ENCODE measurements at regions not wholly inside any gene's neighbourhood (a gene's known extent, or its start where the extent isn't known, plus 50 kb on each side); places are given as distances from the start of the nearest gene placed in this dataset.
"Not testable (repeated sequence)": the region's sequence is repeated elsewhere in the genome, so short reads cannot be mapped to it uniquely, and the experiment has no call there.

DNA sequence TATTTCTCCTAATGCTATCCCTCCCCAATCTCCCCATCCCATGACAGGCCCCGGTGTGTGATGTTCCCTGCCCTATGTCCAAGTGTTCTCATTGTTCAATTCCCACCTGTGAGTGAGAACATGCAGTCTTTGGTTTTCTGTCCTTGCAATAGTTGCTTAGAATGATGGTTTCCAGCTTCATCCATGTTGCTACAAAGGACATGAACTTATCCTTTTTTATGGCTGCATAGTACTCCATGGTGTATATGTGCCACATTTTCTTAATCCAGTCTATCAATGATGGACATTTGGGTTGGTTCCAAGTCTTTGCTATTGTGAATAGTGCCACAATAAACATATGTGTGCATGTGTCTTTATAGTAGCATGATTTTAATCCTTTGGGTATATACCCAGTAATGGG lies 51.3 kb upstream of the RIOK2 start:
- not testable (repeated sequence) for DNase-seq

DNA sequence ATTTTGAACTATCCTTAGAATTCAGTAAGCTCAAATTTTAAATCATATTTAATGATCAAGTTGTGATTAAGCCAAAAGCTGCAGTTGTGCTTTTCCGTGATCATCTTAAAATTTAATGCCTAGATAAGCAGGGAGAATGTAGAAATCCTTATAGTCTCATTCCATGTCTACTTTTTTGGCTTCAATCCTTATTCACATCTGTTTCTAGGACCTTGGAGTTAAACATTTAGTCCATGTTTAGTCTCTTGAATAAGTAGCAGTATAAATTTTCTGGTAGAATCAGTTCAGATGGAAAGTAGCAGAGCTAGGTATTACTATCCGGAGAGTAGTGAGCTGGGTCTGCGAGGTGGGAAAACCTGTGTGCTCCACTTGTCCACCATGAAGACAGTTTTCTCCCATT lies 59.3 kb upstream of the RIOK2 start:
- DNase-seq: no peak

DNA sequence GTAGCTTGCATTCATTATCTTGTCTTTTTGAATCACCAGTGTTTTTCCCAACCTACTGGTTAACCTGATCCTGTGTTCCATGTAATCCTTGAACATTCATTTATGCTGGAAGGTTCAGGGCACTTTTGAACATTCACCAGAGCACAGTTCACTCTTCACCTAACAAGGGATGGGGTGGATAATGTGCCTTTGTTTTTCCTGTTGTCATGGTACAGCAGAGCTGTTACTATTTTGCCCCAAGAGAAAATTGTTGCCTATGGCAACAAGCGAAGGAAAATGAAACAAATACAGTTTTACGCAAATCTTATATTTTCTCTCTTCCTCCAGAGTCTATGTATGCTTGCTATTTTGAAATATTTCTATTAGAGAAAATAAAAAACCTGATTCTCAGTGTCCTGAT lies 60.3 kb upstream of the RIOK2 start:
- DNase-seq: no peak

- no peak for DNase-seq
Observed at GRCh38 chr5:97245386-97245785, 62.3 kb upstream of the RIOK2 start.

DNA sequence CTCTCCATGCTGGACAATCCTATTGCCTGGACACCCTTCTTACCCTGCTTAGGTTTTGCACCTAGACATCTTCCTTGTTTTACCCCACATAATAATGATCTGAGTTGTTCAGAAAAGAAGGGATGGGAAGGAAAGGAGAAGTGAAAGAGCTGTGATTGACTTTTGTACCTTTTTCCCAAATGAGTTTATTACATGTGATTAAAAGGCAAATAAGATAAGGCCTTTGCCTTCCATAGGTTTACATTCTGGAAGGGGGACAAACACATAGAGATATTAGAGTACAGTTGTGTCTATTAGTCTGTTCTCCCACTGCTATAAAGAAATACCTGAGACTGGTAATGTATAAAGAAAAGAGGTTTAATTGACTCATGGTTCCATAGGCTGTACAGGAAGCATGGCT lies 67.1 kb upstream of the RIOK2 start:
- DNase-seq: no peak

DNA sequence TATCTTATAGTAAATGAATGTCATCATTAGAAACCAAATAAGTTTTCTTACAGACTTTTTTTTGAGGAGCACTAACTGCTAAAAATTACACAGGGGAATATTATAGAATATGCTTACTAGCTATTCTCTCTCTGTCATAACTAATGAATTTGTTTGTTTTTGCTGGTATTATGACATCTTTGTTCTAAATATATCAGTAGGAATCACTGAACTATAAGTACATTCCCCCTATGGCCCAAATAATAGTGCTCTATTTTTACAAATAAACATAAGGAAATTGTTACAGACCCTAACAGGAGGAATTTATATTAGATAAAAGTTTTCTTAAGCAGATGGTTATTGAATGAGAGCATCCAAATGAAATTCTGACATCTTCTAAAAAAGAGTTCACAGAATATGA lies 83.0 kb upstream of the RIOK2 start:
- DNase-seq: no peak

DNA sequence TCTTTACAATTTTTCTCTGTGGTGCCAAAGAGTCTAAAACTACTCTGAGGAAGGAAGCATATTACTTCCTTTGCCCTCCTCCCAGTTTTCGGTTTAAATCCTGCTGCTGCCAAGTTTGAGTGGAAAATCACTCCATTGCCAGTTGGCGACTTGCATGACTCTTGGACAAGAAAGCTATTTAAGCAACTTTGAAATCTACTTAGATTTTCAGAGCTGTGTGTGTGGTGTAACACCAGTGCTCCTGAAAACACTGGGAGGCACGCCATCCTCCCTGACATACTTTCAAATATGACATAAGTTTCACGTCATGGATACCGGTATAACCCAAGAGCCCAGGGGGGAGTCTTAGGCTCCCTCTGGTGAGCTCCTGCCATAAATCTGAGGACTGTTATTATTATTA lies 83.5 kb upstream of the RIOK2 start:
- no peak for DNase-seq

DNA sequence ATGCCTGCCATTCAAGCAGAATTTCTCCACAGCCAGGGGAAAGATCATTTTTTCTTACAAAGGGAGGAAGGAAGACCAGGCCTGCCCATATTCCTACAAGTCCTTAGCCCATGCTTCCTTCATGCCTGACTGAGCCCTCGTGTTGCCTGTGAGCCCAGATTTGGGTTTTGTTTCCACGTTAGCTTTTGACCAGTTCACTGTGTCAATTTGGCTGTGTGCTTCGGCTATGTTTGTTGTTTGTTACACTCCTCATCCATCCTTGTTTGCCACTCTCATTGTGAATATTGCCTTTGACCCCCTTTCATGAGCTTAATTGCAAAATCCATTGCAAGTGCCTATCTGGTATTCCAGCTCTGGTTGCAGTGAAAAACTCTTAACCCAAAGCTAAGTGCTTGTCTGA lies 84.7 kb upstream of the RIOK2 start:
- no peak for DNase-seq

DNA sequence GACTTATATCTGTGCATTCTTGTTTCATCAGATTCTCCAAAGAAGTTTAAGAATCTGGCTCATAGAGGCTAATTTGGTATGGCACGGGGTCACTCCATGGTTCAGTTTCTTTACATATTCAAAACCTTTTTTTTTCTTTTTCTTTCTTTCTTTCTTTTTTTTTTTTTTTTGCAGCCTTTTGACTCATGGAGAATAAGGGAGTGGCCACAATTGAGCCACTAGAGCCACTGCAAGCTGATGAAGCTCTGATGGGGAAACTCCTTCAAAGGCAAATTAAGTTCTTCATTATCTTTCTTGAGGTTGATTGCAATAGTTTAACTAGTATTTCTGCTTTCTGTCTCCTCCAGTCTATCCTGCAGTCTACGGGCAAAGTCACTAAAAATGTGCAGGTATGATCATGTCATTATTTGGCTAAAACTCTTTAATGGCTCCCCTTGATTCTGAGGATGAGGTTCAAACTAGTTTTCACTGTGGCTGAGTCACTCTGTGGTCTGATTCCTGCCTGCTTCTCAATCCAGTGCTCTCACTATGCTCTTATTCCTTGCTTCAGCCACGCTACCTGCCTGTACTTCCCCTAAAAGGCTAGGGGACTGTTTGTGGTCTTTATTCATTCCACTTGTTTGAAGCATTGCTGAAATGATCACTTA lies 93.5 kb upstream of the RIOK2 start:
- DNase-seq: no peak

GRCh38 chr5:97281257-97281656 lies 98.2 kb upstream of the RIOK2 start:
- DNase-seq: no peak

GRCh38 chr5:97297063-97297703 lies 114.1 kb upstream of the RIOK2 start:
- no peak for DNase-seq

GRCh38 chr5:97297704-97298091 lies 114.7 kb upstream of the RIOK2 start:
- no peak for DNase-seq

DNA sequence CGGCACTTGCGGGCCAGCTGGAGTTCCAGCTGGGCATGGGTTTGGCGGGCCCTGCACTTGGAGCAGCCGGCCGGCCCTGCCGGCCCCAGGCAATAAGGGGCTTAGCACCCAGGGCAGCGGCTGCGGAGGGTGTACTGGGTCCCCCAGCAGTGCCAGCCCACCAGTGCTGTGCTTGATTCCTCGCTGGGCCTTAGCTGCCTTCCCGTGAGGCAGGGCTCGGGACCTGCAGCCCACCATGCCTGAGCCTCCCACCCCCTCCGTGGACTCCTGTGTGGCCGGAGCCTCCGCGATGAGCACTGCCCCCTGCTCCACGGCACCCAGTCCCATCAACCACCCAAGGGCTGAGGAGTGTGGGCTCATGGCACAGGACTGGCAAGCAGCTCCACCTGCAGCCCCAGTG lies 118.1 kb upstream of the RIOK2 start:
- DNase-seq: not testable (repeated sequence)

GRCh38 chr5:97338729-97339128 lies 155.7 kb upstream of the RIOK2 start:
- DNase-seq: no peak

GRCh38 chr5:97355775-97356174 lies 172.7 kb upstream of the RIOK2 start:
- no peak for DNase-seq

- no peak for DNase-seq
Observed at GRCh38 chr5:97363577-97363976, 180.5 kb upstream of the RIOK2 start.

GRCh38 chr5:97364731-97365130 lies 181.7 kb upstream of the RIOK2 start:
- DNase-seq: no peak

GRCh38 chr5:97365163-97365845 lies 182.3 kb upstream of the RIOK2 start:
- no peak for DNase-seq

- no peak for DNase-seq
Observed at GRCh38 chr5:97365918-97366317, 182.9 kb upstream of the RIOK2 start.

- no peak for DNase-seq
Observed at GRCh38 chr5:97375959-97376358, 192.9 kb upstream of the RIOK2 start.

DNA sequence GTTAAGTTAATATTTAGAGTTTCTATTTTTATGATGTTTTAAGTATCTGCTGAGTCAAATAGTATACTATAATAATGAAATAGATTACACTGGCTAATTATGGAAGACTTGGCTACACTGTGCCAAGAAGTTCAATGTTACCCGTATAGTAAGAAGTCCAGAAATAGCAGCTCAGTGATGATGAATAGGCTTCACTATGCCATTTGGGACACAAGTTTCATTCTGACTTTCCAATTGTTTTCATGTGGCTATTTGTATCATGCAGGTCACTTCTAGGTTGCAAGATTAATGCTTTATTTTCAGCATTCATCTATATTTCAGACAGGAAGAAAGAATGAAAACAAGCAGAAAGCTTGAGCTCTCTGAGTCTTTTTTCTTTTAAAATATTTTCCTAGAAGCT lies 194.5 kb upstream of the RIOK2 start:
- DNase-seq: no peak

- no peak for DNase-seq
Observed at GRCh38 chr5:97383996-97384395, 200.9 kb upstream of the RIOK2 start.

- no peak for DNase-seq
Observed at GRCh38 chr5:97388794-97389193, 205.7 kb upstream of the RIOK2 start.

GRCh38 chr5:97400537-97400936 lies 217.5 kb upstream of the RIOK2 start:
- DNase-seq: no peak

GRCh38 chr5:97405941-97406340 lies 222.9 kb upstream of the RIOK2 start:
- no peak for DNase-seq

Data from NCI-H2029 (cell line).